Activated CD8-positive, alpha-beta memory T cell treated with anti-CD3 and anti-CD28 coated beads for 48 hours (primary cell): ENCODE measurements at regions not wholly inside any gene's neighbourhood (a gene's known extent, or its start where the extent isn't known, plus 50 kb on each side); places are given as distances from the start of the nearest gene placed in this dataset.

ENCODE experiments used
- DNase-seq, 3 experiments: peaks; one replicate each; pipeline ENCODE4 v3.0.0-alpha.2; 2020; ENCODE audit warnings: low read depth in 2 of 3, low spot score in 2 of 3

- no peak for DNase-seq
Observed at GRCh38 chr17:77481476-77482374, 341.0 kb downstream of the SEC14L1 start.

DNA sequence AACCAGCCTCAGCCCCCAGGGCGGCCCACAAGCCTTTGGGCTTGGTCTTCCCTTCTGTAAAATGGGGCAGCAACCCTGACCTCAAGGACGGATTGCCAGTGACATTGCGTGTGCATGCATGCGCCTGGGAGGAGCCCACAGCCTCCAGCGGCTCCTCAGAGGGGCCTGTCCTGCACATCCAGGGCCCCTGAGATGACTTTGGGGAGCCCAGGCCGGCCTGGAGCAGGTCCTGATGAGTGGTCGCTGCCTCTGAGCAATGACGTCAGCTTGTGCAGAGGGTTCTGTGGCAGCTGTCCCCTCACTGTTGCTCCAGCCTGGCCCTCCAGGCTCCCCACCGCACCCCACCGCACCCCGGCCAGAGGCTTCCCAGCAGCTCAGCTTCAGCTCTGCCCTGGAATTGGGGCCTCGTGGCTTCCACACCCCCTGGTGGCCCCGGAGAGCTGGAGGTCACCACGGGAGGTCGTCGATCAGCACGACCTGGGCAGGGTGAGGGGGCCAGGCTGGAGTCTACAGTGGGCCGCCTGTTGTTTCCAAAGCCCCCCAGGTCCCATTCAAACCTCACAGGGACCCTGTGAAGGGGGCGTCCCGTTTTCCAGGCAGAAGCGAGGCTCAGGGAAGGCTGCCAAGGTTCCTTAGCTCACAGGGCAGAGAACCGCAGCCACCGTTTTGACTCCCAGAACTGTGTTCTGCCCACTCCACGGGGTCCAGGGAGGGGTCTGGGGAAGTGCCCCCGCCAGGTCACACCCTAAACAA lies 341.8 kb downstream of the SEC14L1 start:
- no peak for DNase-seq

DNA sequence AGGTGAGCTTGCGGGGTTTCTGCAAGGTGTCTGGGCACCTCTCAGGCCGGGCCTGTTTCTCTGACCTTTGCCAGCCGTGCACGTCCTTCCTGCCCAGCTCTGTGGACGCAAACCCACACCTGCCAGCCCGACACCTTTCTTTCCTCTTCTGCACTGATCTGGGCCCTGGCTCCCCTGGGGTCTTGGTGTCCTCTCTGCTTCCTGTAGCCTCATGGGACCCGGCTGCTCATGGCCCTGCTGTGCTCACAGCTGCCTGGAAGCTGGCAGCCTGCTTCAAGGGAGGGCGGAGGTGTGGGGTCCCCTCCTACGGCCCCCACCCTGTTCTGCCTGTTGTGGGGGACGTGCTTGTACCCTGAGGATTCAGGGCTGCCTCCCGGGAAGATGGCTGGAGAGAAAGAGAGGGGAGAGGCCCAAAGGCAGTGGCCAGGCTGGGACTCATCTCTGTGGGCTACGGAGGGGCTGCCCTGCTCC lies 342.4 kb downstream of the SEC14L1 start:
- DNase-seq = no peak

DNA sequence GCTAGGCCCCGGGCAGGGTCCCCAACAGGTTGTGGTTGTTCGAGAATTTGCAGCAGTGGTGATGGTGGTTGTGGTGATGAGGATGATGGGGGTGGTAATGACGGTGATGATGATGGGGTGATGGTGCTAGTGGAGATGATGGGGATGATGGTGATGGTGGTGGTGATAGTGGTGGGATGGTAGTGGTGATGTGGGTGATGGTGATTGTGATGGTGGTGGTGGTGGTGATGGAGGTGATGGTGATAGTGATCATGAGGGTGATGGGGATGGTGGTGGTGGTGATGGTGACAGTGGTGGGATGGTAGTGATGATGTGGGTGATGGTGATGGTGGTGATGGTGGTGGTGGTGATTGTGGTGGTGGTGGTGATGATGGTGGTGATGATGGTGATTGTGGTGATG lies 343.3 kb downstream of the SEC14L1 start:
- no peak for DNase-seq

GRCh38 chr17:77485089-77485833 lies 344.5 kb downstream of the SEC14L1 start:
- no peak for DNase-seq

DNA sequence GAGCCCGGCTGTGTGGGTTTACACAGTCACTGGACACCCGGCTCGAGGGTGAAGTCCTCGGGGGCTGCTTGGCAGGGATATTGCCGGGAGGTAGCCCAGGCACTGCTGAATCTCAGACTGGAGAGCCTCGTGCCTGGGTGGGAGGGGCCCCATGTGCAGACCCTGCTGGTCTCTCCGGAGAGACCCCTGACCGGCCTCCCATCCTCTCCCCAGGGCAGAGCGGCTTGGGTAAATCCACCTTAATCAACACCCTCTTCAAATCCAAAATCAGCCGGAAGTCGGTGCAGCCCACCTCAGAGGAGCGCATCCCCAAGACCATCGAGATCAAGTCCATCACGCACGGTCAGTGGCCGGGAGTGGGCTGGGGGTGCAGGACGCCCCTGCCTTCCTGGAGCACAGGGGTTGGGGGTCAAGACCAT lies 346.5 kb downstream of the SEC14L1 start:
- DNase-seq = no peak

DNA sequence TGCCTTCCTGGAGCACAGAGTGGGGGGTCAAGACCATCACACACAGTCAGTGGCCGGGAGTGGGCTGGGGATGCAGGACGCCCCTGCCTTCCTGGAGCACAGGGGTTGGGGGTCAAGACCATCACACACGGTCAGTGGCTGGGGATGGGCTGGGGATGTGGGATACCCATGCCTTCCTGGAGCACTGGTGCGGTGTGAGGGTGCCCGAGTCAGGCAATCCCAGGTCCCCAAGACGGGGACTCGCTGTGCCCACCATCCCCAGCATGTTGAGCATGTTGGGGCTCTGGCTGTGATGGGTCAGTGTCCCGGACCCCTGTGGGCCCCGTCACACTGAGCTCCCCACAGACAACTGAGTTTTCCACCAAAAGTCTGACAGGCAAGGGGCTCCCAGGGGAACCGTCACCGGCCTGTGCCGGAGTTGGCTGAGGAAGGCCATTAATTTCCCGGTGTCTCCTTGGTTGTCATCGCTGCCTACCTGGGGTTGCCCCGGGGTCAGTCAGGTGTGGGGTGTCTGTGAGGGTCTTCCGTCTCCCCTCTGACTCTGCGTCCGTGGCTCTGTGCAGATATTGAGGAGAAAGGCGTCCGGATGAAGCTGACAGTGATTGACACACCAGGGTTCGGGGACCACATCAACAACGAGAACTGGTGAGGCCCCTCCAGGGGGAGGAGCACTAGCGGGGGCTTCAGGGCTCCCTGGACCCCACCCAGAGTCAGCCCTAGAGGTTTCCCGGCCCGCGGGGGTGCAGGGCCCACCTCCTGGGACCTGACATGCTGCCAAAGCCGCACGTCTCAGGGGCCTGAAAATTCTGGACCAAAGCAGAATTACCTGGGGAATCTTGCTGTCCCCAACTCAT lies 347.1 kb downstream of the SEC14L1 start:
- DNase-seq = no peak

DNA sequence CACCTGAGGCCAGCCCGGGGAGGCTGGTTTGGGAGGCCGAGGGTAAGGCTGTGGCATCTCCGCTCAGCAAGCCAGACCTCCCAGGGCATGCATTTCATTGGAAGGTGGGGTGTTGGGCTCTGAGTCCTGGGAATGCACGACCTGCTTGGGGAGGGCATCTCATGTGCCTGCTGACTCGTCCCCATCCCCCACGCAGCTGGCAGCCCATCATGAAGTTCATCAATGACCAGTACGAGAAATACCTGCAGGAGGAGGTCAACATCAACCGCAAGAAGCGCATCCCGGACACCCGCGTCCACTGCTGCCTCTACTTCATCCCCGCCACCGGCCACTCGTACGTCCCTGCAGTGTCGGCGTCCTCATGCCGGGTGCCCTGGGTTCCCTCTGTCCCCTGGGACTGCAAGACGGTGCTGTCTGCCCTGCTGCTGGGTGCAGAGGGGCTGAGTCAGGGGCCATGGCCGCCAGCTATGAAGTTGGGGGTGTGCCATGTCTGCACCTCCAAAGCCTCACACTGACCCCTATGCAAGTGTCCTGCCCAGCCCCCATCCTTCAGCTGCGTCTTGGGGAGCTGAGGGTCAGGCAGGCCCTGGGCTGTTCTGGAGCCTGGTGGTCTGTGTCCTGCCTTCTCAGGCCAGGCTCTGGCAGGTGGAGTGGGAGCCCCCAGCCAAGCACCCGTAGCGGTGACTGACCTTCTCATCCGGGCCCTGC lies 347.9 kb downstream of the SEC14L1 start:
- no peak for DNase-seq

- DNase-seq = no peak
Observed at GRCh38 chr17:77489239-77489892, 348.6 kb downstream of the SEC14L1 start.

DNA sequence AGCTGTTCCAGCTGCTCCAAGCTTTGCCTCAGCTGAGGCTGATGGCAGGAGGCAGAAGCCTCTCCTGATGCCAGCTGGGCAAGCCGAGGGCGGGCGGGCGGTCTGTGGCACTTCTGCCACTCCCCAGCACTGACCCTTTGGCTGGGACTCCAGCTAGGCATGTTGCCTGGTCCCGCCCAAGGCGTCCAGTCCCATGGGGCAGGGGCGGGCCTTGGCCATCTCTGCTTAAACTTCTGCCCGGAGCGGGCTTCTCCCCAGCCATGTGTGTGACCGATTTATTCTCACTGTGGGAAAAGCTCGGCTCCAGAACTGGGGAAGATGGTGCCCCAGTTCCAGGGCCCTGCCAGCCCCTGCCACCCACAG lies 349.1 kb downstream of the SEC14L1 start:
- no peak for DNase-seq

DNA sequence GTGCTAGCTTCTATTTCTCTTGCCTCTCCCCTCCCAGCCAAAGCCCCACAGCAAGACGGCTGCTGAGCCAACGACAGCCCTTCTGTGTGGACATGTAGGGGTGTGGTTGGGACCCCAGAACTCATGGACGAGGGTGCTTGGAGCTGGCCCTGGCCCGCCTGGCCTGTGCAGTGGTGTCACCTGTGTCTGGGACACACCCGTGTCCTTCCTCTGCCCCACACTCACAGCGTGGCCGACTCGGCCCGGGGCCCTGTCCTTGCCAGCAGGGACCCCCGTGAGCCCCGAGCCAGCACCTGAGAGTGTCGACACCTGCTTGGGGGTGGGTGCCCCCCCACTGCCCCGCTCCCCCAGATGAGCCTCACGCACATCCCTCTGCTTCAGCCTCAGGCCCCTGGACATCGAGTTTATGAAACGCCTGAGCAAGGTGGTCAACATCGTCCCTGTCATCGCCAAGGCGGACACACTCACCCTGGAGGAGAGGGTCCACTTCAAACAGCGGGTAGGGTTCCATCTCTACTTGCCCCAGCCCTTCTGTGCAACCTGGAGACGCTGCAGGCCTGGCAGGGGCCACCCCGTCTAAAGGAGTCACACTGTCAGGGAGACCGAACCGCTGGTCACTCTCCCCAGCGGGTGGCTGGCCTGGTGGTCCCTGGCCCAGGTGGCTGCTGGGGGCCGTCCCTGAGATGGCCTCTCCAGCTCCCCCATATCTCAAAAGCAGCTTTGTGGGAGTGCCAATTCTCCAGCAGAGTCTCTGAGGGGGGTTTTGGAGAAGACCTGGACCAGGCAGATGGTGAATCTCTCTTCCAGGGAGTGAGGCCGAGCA lies 349.8 kb downstream of the SEC14L1 start:
- DNase-seq = no peak

DNA sequence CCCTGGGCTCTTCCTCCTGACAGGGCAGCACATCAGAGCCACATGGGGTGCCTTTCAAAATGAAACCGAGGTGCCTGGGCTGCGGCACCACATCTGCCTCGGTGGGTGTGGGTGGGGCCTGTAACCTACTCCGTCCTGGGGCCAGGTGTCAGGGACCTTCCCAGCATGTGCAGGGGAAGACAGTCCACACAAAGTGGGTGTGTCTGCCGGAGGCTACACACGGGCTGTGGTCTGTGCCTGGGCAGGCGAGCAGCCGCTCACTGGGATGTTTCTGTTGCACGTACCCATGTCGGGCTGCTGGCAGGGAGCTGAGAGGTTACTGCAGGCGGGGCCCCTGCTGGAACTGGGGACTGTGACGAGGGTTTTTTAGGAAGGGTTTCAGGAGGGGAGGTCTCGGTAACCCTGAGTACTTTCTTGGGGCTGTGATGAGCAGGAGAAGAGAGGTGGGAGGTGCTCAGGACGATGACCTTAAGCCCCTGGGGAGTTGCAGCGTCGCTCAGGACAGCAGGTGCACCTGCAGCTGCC lies 351.2 kb downstream of the SEC14L1 start:
- DNase-seq = no peak

DNA sequence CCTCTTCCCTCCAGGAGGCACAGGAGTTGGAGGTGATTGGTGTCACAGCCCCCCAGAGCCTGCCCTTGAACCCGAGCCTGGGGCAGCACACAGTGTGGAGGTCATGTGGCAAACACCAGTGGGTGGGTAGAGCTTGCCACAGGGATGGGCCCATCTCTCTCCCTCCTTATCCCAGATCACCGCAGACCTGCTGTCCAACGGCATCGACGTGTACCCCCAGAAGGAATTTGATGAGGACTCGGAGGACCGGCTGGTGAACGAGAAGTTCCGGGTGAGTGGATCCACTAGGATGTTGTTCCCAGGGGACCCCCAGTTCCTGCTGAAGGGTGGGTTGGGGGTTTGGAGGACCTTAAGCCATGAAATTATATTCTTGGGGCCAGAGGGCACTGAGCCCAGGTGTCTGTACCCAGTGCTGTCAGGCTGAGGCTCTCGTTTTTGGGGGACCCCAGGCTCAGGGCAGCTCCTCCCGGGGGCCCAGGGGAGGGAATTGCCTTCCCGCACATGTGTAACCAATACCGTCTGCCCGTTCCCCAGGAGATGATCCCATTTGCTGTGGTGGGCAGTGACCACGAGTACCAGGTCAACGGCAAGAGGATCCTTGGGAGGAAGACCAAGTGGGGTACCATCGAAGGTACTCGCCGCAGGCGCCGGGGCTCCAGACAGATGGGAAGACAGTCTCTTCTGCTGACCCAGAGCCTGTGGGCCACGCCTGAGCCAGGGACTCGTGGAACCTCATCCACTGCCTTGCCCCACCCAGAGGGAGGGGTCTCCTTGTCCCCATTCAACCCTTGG lies 351.9 kb downstream of the SEC14L1 start:
- no peak for DNase-seq

GRCh38 chr17:77493238-77493820 lies 352.6 kb downstream of the SEC14L1 start:
- no peak for DNase-seq

- no peak for DNase-seq
Observed at GRCh38 chr17:77493901-77494663, 353.3 kb downstream of the SEC14L1 start.

DNA sequence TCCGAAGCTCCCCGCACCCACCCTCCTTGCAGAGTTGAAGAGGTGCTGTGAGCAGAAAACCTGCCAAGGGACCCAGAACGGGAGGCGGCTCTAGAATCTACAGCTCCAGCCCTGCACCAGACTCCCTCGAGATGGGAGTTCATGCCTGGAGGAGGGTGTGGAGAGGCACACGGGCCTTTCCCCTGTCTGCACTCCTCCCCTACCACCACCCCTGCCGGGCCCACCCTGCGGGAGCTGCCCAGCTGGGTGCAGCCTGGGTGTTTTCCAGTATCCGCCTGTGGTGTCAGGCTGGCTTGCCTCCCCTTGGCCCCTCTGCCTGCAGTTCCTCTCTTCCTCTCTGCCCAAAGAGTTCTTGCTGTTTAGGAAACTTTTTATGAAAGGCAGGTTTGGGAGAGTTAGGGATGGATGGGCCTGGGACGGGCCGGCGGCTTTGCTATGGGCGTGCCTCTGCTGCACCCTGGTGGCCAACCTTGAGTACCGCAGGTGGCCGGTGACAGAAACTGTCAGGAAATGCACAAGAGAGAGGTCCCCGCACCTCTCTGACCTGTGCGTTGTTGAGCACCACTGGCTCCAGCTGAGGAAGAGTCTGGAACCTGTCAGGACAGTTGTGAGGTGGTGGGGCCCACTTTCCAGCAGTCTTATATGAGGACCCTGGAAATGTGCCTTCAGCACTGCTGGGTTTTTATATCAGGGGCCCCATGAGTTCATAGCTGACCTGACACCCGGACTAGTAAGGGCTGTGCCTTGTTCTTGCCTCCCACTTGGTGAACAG lies 354.1 kb downstream of the SEC14L1 start:
- peak; percentile 40 to 72 (median 62) for DNase-seq
